ENCODE measurements at regions not wholly inside any gene's neighbourhood (a gene's known extent, or its start where the extent isn't known, plus 50 kb on each side); places are given as distances from the start of the nearest gene placed in this dataset.

GRCh38 chr13:106318941-106319411, 216.5 kb downstream of the EFNB2 start:
- Histone ChIP-seq H3K4me1 (ENCODE audit: control insufficient read depth, insufficient read depth, low read length, poor library complexity, severe bottlenecking) (no peaks in the 10 kb centered on the region), H3K4me3 (ENCODE audit: insufficient read depth, low read depth, low read length, poor library complexity, severe bottlenecking) (no peak overlapping the region), H3K27ac (ENCODE audit: insufficient read depth, low read length, poor library complexity, severe bottlenecking) (no peak overlapping the region), H3K9me3 (ENCODE audit: control insufficient read depth, low read length) (no peaks in the 10 kb centered on the region), H3K27me3 (replicated peaks; ENCODE audit: control insufficient read depth, insufficient read depth, low read length, poor library complexity, severe bottlenecking) (no peaks in the 10 kb centered on the region), H3K36me3 (ENCODE audit: control insufficient read depth, insufficient read depth, low read length) (no peaks in the 10 kb centered on the region)
- no peak for DNase-seq

GRCh38 chr13:106314417-106314816, 221.0 kb downstream of the EFNB2 start:
- no peak for DNase-seq
- Histone ChIP-seq H3K27ac (ENCODE audit: insufficient read depth, low read length, poor library complexity, severe bottlenecking) (no peak overlapping the region), H3K4me3 (ENCODE audit: insufficient read depth, low read depth, low read length, poor library complexity, severe bottlenecking) (no peak overlapping the region), H3K9me3 (ENCODE audit: control insufficient read depth, low read length) (no peaks in the 10 kb centered on the region), H3K36me3 (ENCODE audit: control insufficient read depth, insufficient read depth, low read length) (no peaks in the 10 kb centered on the region), H3K27me3 (replicated peaks; ENCODE audit: control insufficient read depth, insufficient read depth, low read length, poor library complexity, severe bottlenecking) (no peaks in the 10 kb centered on the region), H3K4me1 (ENCODE audit: control insufficient read depth, insufficient read depth, low read length, poor library complexity, severe bottlenecking) (no peaks in the 10 kb centered on the region)

GRCh38 chr13:106311004-106311403, 224.5 kb downstream of the EFNB2 start:
- Histone ChIP-seq H3K4me1 (ENCODE audit: control insufficient read depth, insufficient read depth, low read length, poor library complexity, severe bottlenecking) (no peaks in the 10 kb centered on the region), H3K27ac (ENCODE audit: insufficient read depth, low read length, poor library complexity, severe bottlenecking) (no peak overlapping the region), H3K9me3 (ENCODE audit: control insufficient read depth, low read length) (no peaks in the 10 kb centered on the region), H3K4me3 (ENCODE audit: insufficient read depth, low read depth, low read length, poor library complexity, severe bottlenecking) (no peak overlapping the region), H3K36me3 (ENCODE audit: control insufficient read depth, insufficient read depth, low read length) (no peaks in the 10 kb centered on the region), H3K27me3 (replicated peaks; ENCODE audit: control insufficient read depth, insufficient read depth, low read length, poor library complexity, severe bottlenecking) (no peaks in the 10 kb centered on the region)
- no peak for DNase-seq

GRCh38 chr13:106310291-106310865, 225.1 kb downstream of the EFNB2 start:
- H3K27me3 ChIP-seq (replicated peaks; ENCODE audit: control insufficient read depth, insufficient read depth, low read length, poor library complexity, severe bottlenecking): no peaks in the 10 kb centered on the region

DNA sequence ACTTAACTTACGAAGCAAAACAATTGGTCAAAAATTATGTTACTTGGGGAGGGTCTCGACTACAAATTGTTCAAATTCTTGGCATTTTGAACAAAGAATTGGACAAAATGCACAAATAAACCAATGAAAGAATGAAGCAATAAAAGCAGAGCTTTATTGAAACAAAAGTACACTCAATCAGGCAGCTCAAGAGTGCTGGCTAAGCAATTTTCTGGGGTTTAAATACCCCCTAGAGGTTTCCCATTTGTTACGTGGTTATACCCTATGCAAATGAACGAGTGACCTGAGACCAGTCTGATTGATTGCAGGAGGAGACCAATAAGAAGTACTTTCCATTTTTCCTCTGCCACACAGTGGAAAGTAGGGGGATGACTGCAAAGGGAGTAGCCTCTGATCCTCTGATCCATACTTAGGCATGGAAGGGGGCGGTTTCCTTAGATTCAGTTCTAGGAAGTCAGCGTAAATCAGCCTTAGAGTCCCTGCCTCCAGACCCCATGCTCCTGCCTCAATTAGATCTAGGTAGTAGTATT, 228.6 kb downstream of the EFNB2 start:
- DNase-seq: no peak
- H3K9me3 ChIP-seq (ENCODE audit: control insufficient read depth, low read length): no peaks in the 10 kb centered on the region
- H3K27me3 ChIP-seq (replicated peaks; ENCODE audit: control insufficient read depth, insufficient read depth, low read length, poor library complexity, severe bottlenecking): no peaks in the 10 kb centered on the region
- no peak overlapping the region for H3K4me3 ChIP-seq (ENCODE audit: insufficient read depth, low read depth, low read length, poor library complexity, severe bottlenecking)
- H3K27ac ChIP-seq (ENCODE audit: insufficient read depth, low read length, poor library complexity, severe bottlenecking): no peak overlapping the region
- H3K4me1 ChIP-seq (ENCODE audit: control insufficient read depth, insufficient read depth, low read length, poor library complexity, severe bottlenecking): no peaks in the 10 kb centered on the region
- no peaks in the 10 kb centered on the region for H3K36me3 ChIP-seq (ENCODE audit: control insufficient read depth, insufficient read depth, low read length)

More at GRCh38 chr13:106310291-106310865, 225.1 kb downstream of the EFNB2 start:
- no peak overlapping the region for H3K4me3 ChIP-seq (ENCODE audit: insufficient read depth, low read depth, low read length, poor library complexity, severe bottlenecking)
- H3K36me3 ChIP-seq (ENCODE audit: control insufficient read depth, insufficient read depth, low read length): no peaks in the 10 kb centered on the region
- no peak overlapping the region for H3K27ac ChIP-seq (ENCODE audit: insufficient read depth, low read length, poor library complexity, severe bottlenecking)
- no peak for DNase-seq
- no peaks in the 10 kb centered on the region for H3K4me1 ChIP-seq (ENCODE audit: control insufficient read depth, insufficient read depth, low read length, poor library complexity, severe bottlenecking)
- H3K9me3 ChIP-seq (ENCODE audit: control insufficient read depth, low read length): no peaks in the 10 kb centered on the region

DNA sequence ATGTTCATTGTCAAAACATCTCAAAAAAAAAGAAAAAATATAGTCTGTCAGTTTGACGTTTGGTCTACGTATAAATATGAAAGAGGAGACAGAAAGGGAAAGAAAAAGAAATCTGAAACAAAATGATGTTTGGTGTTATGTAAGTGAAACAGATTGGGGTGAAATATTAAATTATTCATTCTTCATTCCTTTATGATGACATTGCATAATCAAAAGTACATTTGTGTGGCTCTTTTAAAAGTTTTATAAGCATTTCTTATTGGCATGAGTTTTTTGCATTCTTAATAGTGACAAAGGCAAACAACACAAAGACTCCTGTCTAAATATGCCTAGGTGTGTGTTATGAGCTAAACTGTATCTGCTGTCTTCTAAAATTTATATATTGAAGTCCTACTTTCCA, 232.6 kb downstream of the EFNB2 start:
- Histone ChIP-seq H3K4me3 (ENCODE audit: insufficient read depth, low read depth, low read length, poor library complexity, severe bottlenecking) (no peak overlapping the region), H3K36me3 (ENCODE audit: control insufficient read depth, insufficient read depth, low read length) (no peaks in the 10 kb centered on the region), H3K9me3 (ENCODE audit: control insufficient read depth, low read length) (no peaks in the 10 kb centered on the region), H3K27me3 (replicated peaks; ENCODE audit: control insufficient read depth, insufficient read depth, low read length, poor library complexity, severe bottlenecking) (no peaks in the 10 kb centered on the region), H3K4me1 (ENCODE audit: control insufficient read depth, insufficient read depth, low read length, poor library complexity, severe bottlenecking) (no peaks in the 10 kb centered on the region), H3K27ac (ENCODE audit: insufficient read depth, low read length, poor library complexity, severe bottlenecking) (no peak overlapping the region)
- no peak for DNase-seq

- DNase-seq: no peak
- Histone ChIP-seq H3K9me3 (ENCODE audit: control insufficient read depth, low read length) (no peaks in the 10 kb centered on the region), H3K27ac (ENCODE audit: insufficient read depth, low read length, poor library complexity, severe bottlenecking) (no peak overlapping the region), H3K4me3 (ENCODE audit: insufficient read depth, low read depth, low read length, poor library complexity, severe bottlenecking) (no peak overlapping the region), H3K27me3 (replicated peaks; ENCODE audit: control insufficient read depth, insufficient read depth, low read length, poor library complexity, severe bottlenecking) (no peaks in the 10 kb centered on the region), H3K36me3 (ENCODE audit: control insufficient read depth, insufficient read depth, low read length) (no peaks in the 10 kb centered on the region), H3K4me1 (ENCODE audit: control insufficient read depth, insufficient read depth, low read length, poor library complexity, severe bottlenecking) (no peaks in the 10 kb centered on the region)
Measured at GRCh38 chr13:106302011-106302410, 233.5 kb downstream of the EFNB2 start.

DNA sequence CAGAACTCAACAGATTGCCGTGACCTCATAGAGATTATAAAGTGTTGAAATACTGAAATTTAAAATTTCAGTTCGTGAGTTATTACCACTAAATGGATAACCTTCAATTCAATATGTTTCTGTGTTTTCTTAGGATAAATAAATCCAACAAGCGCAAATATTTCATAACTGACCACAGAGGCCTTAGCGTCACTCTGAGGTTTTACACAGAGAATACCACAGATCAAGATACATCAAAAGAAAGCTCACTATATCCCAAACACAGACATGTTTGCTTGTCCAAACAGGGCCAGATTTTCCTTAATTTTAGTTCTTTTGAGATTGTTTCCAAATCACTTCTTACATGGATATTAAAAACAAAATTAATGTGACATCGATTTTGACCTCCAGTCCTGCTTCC, 235.8 kb downstream of the EFNB2 start:
- Histone ChIP-seq H3K4me1 (ENCODE audit: control insufficient read depth, insufficient read depth, low read length, poor library complexity, severe bottlenecking) (no peaks in the 10 kb centered on the region), H3K36me3 (ENCODE audit: control insufficient read depth, insufficient read depth, low read length) (no peaks in the 10 kb centered on the region), H3K9me3 (ENCODE audit: control insufficient read depth, low read length) (no peaks in the 10 kb centered on the region)

DNA sequence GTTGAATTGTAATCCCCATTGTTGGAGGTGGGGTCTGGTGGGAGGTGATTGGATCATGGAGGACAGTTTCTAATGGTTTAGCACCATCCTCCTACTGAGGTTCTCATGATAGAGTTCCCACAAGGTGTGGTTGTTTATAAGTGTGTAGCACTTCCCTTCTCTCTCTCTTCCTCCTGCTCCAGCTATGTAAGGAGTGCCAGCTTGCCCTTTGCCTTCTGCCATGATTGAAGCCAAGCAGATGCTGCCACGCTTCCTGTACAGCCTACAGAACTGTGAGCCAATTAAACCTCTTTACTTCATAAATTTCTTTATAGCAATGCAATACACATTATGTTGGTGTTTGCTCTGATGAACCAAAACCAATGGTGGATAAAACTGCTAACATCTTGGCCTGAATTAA, 238.2 kb downstream of the EFNB2 start:
- no peak for DNase-seq
- Histone ChIP-seq H3K9me3 (ENCODE audit: control insufficient read depth, low read length) (no peaks in the 10 kb centered on the region), H3K27ac (ENCODE audit: insufficient read depth, low read length, poor library complexity, severe bottlenecking) (no peak overlapping the region), H3K27me3 (replicated peaks; ENCODE audit: control insufficient read depth, insufficient read depth, low read length, poor library complexity, severe bottlenecking) (no peaks in the 10 kb centered on the region), H3K4me1 (ENCODE audit: control insufficient read depth, insufficient read depth, low read length, poor library complexity, severe bottlenecking) (no peaks in the 10 kb centered on the region), H3K36me3 (ENCODE audit: control insufficient read depth, insufficient read depth, low read length) (no peaks in the 10 kb centered on the region), H3K4me3 (ENCODE audit: insufficient read depth, low read depth, low read length, poor library complexity, severe bottlenecking) (no peak overlapping the region)

More for the DNA sequence above, 235.8 kb downstream of the EFNB2 start:
- DNase-seq: no peak
- Histone ChIP-seq H3K4me3 (ENCODE audit: insufficient read depth, low read depth, low read length, poor library complexity, severe bottlenecking) (no peak overlapping the region), H3K27ac (ENCODE audit: insufficient read depth, low read length, poor library complexity, severe bottlenecking) (no peak overlapping the region), H3K27me3 (replicated peaks; ENCODE audit: control insufficient read depth, insufficient read depth, low read length, poor library complexity, severe bottlenecking) (no peaks in the 10 kb centered on the region)

- Histone ChIP-seq H3K4me1 (ENCODE audit: control insufficient read depth, insufficient read depth, low read length, poor library complexity, severe bottlenecking) (no peaks in the 10 kb centered on the region), H3K4me3 (ENCODE audit: insufficient read depth, low read depth, low read length, poor library complexity, severe bottlenecking) (no peak overlapping the region), H3K27me3 (replicated peaks; ENCODE audit: control insufficient read depth, insufficient read depth, low read length, poor library complexity, severe bottlenecking) (no peaks in the 10 kb centered on the region), H3K27ac (ENCODE audit: insufficient read depth, low read length, poor library complexity, severe bottlenecking) (no peak overlapping the region), H3K36me3 (ENCODE audit: control insufficient read depth, insufficient read depth, low read length) (no peaks in the 10 kb centered on the region), H3K9me3 (ENCODE audit: control insufficient read depth, low read length) (no peaks in the 10 kb centered on the region)
- DNase-seq: no peak
Measured at GRCh38 chr13:106296723-106297122, 238.7 kb downstream of the EFNB2 start.
